Suprapubic skin (tissue), 4 donors: ENCODE measurements at regions not wholly inside any gene's neighbourhood (a gene's known extent, or its start where the extent isn't known, plus 50 kb on each side); places are given as distances from the start of the nearest gene placed in this dataset.

ENCODE experiments used
- DNase-seq, 2 donors: peaks; one replicate each; pipeline ENCODE4 v3.0.0-alpha.2; 2019; ENCODE audit warnings: low spot score in 2 of 2
- H3K27ac ChIP-seq: fragments of 200-600 bp; sonication (generic); one replicate; pipeline ENCODE4 v1.5.1; 2019
- H3K27me3 ChIP-seq: fragments of 200-600 bp; sonication (generic); one replicate; pipeline ENCODE4 v1.5.1; 2019
- H3K36me3 ChIP-seq: fragments of 200-600 bp; sonication (generic); one replicate; pipeline ENCODE4 v1.5.1; 2019
- H3K4me1 ChIP-seq: fragments of 200-600 bp; sonication (generic); one replicate; pipeline ENCODE4 v1.5.1; 2019
- H3K4me3 ChIP-seq: fragments of 200-600 bp; sonication (generic); one replicate; pipeline ENCODE4 v1.5.1; 2019; ENCODE audit warnings: mild to moderate bottlenecking
- H3K9me3 ChIP-seq: fragments of 200-600 bp; sonication (generic); one replicate; pipeline ENCODE4 v1.5.1; 2019
- EP300 ChIP-seq: sonication (generic); formaldehyde crosslinking; IDR thresholded peaks from one replicate; pipeline ENCODE4 v1.6.1; 2017; ENCODE audit warnings: antibody characterized with exemption
- POLR2A ChIP-seq, 2 donors: fragments of 450-650 bp; IDR thresholded peaks; one replicate each; pipeline ENCODE4 v1.6.1; 2017; ENCODE audit warnings: antibody characterized with exemption in 2 of 2, mild to moderate bottlenecking in 2 of 2, moderate library complexity in 2 of 2
- POLR2AphosphoS5 ChIP-seq, 3 donors: sonication (generic); formaldehyde crosslinking; IDR thresholded peaks; one replicate each; pipeline ENCODE4 v1.6.1; 2017; ENCODE audit warnings: antibody characterized with exemption in 3 of 3
- whole genome bisulfite sequencing: methylation state at CpG from one replicate; pipeline ENCODE4 v1.1.5; 2018; 5-methylcytosine and 5-hydroxymethylcytosine counted together
- TF ChIP-seq, protein P1 (sequence below), 2 donors: fragments of 200-600 bp in 1 of 2; fragments of 450-650 bp in 1 of 2; sonication (generic) in 1 of 2; IDR thresholded peaks; one replicate each; pipeline ENCODE4 v1.5.1; 2016 to 2019; ENCODE audit warnings: antibody characterized with exemption in 2 of 2, mild to moderate bottlenecking in 1 of 2, moderate library complexity in 1 of 2

DNA sequence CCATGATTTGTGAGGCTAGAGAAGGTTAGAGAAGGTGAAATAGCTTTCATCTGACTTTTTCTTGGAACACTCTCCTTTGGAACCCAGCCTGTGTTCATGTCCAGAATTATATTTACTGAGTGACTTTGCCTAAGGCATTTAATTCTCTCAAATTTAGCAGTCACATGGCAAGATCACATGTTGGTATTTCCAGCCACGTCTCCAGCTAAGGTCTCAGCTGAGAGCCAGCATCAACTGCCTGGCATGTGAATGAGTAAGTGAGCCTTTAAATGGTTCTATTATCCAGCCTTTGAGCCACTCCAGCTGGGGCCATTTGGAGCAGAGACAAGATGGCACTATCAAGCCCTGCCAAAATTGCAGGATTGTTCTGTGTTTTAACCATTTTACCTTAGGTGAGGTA is 130.2 kb upstream of the SGO1 start:
- 14% methylated on average over 1 of the region's 1 CpG for WGBS
- no peak for DNase-seq

DNA sequence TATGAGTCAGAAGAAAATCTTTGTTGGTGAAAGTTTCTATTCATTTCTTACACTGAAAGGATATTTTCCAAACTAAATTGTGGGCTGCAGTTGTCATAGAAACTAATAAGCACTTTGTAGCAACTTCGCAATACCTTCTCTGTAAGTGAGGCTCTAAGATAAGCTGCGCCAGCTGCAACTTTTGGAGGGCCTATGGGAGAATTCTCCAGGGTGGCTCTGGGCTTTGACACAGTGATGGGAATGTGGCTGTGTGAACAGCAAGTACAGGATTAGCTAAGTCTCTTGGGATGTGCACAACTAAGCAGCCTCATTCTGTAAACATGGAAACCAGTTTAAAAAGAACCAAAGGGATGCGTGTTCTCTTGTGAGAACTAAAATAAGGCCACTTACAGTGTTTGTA is 124.6 kb upstream of the SGO1 start:
- H3K9me3 ChIP-seq, result no peaks in the 10 kb centered on the region
- DNase-seq, result no peak
- TF ChIP-seq, protein P1, sequence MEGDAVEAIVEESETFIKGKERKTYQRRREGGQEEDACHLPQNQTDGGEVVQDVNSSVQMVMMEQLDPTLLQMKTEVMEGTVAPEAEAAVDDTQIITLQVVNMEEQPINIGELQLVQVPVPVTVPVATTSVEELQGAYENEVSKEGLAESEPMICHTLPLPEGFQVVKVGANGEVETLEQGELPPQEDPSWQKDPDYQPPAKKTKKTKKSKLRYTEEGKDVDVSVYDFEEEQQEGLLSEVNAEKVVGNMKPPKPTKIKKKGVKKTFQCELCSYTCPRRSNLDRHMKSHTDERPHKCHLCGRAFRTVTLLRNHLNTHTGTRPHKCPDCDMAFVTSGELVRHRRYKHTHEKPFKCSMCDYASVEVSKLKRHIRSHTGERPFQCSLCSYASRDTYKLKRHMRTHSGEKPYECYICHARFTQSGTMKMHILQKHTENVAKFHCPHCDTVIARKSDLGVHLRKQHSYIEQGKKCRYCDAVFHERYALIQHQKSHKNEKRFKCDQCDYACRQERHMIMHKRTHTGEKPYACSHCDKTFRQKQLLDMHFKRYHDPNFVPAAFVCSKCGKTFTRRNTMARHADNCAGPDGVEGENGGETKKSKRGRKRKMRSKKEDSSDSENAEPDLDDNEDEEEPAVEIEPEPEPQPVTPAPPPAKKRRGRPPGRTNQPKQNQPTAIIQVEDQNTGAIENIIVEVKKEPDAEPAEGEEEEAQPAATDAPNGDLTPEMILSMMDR (IDR thresholded peaks at IDR 0.05), result no peak
- TF ChIP-seq EP300 (no peak), POLR2A (IDR thresholded peaks at IDR 0.05) (no peak), POLR2AphosphoS5 (IDR thresholded peaks at IDR 0.05) (no peak)
- H3K36me3 ChIP-seq, result no peaks in the 10 kb centered on the region
- H3K4me3 ChIP-seq, result no peak overlapping the region
- no peak overlapping the region for H3K27ac ChIP-seq
- no peaks in the 10 kb centered on the region for H3K27me3 ChIP-seq
- WGBS, result 58% methylated on average over 3 of the region's 3 CpGs
- H3K4me1 ChIP-seq, result no peaks in the 10 kb centered on the region

More for the DNA sequence above, 130.2 kb upstream of the SGO1 start:
- Histone ChIP-seq H3K4me3 (no peak overlapping the region), H3K36me3 (no peaks in the 10 kb centered on the region), H3K4me1 (no peaks in the 10 kb centered on the region), H3K27me3 (no peaks in the 10 kb centered on the region), H3K9me3 (no peaks in the 10 kb centered on the region), H3K27ac (no peak overlapping the region)
- TF ChIP-seq EP300, result no peak
- TF ChIP-seq, protein P1 (IDR thresholded peaks at IDR 0.05), result no peak
- TF ChIP-seq POLR2AphosphoS5 (IDR thresholded peaks at IDR 0.05), result no peak
- TF ChIP-seq POLR2A (IDR thresholded peaks at IDR 0.05), result no peak

DNA sequence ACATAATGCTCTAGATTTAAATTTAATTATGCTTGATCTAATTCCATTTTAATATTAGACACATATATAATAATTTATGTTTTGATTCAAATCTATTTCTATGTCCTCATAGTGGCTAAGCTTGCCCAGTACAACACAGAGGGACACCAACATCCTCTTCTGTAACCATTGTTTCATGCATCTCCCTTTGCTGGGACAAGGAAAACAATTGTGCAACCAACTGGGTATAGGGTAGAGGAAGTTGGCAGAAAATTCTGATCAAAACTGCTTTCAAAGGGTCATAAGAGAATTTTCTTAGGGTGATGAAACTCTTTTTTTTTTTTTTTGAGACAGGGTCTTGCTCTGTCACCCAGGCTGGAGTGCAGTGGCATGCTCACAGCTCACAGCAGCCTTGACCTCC is 121.4 kb upstream of the SGO1 start:
- H3K27ac ChIP-seq, result no peak overlapping the region
- no peaks in the 10 kb centered on the region for H3K4me1 ChIP-seq
- H3K27me3 ChIP-seq, result no peaks in the 10 kb centered on the region
- no peak overlapping the region for H3K4me3 ChIP-seq
- no peak for TF ChIP-seq EP300
- TF ChIP-seq POLR2A (IDR thresholded peaks at IDR 0.05), result no peak
- TF ChIP-seq, protein P1 (IDR thresholded peaks at IDR 0.05), result no peak
- no peak for TF ChIP-seq POLR2AphosphoS5 (IDR thresholded peaks at IDR 0.05)
- DNase-seq, result no peak
- no peaks in the 10 kb centered on the region for H3K36me3 ChIP-seq
- no peaks in the 10 kb centered on the region for H3K9me3 ChIP-seq

GRCh38 chr3:20305647-20306046 is 119.6 kb upstream of the SGO1 start:
- whole genome bisulfite sequencing, result 85% methylated on average over 2 of the region's 2 CpGs
- no peaks in the 10 kb centered on the region for H3K4me1 ChIP-seq
- no peaks in the 10 kb centered on the region for H3K9me3 ChIP-seq
- H3K27ac ChIP-seq, result no peak overlapping the region
- TF ChIP-seq, protein P1 (IDR thresholded peaks at IDR 0.05), result no peak
- TF ChIP-seq EP300 (no peak), POLR2AphosphoS5 (IDR thresholded peaks at IDR 0.05) (no peak), POLR2A (IDR thresholded peaks at IDR 0.05) (no peak)
- H3K27me3 ChIP-seq, result no peaks in the 10 kb centered on the region
- no peak for DNase-seq
- H3K4me3 ChIP-seq, result no peak overlapping the region
- H3K36me3 ChIP-seq, result no peaks in the 10 kb centered on the region

DNA sequence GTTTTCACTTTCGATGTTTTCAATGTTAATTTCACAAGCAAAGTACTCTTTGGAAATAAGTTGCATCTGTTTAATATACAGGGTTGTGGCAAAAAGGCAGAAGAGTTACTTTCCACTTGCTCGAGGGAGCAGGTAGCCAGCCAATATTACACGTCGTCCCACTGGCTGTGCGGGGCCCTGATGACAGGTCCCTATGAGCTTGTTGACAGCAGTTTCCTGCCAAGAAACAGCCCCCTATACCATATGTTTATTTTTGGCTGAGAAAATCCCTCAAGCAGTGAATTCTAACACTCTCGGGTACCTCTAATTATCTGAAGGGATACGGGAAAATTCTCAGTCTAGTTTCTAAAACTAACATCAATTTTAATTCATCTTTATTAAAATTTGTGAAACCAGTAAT is 116.8 kb upstream of the SGO1 start:
- DNase-seq, result no peak
- no peaks in the 10 kb centered on the region for H3K27me3 ChIP-seq
- no peak overlapping the region for H3K4me3 ChIP-seq
- 72% methylated on average over 7 of the region's 7 CpGs for WGBS
- no peaks in the 10 kb centered on the region for H3K36me3 ChIP-seq
- H3K27ac ChIP-seq, result no peak overlapping the region
- TF ChIP-seq, protein P1 (IDR thresholded peaks at IDR 0.05), result no peak
- no peak for TF ChIP-seq EP300
- no peak for TF ChIP-seq POLR2A (IDR thresholded peaks at IDR 0.05)
- TF ChIP-seq POLR2AphosphoS5 (IDR thresholded peaks at IDR 0.05), result no peak
- H3K9me3 ChIP-seq, result no peaks in the 10 kb centered on the region
- H3K4me1 ChIP-seq, result no peaks in the 10 kb centered on the region
